ENCODE measurements at regions not wholly inside any gene's neighbourhood (a gene's known extent, or its start where the extent isn't known, plus 50 kb on each side); places are given as distances from the start of the nearest gene placed in this dataset.

GRCh38 chr4:122533841-122534240, 77.3 kb upstream of the IL2 start:
- peak overlapping the region; percentile 46 to 76 for H3K27ac Mint-ChIP-seq
- H3K9me3 ChIP-seq, result no peaks in the 10 kb centered on the region
- no peaks in the 10 kb centered on the region for H3K36me3 ChIP-seq (ENCODE audit: control insufficient read depth in 2 of 2, extremely low read depth in 1 of 2, insufficient read depth in 1 of 2, low read length in 1 of 2)
- no CpG with 5 or more reads among the region's 2 CpGs for WGBS (ENCODE audit: insufficient coverage)
- H3K4me1 ChIP-seq (ENCODE audit: control insufficient read depth in 1 of 2, extremely low read depth in 1 of 2, insufficient read depth in 2 of 2, low read length in 2 of 2), result peaks cover 0 to 5% of the 10 kb centered on the region in 2 experiments
- H3K36me3 Mint-ChIP-seq, result no peaks in the 10 kb centered on the region
- H3K4me3 ChIP-seq (ENCODE audit: control insufficient read depth in 1 of 2, extremely low read depth in 1 of 2, low read length in 1 of 2), result no peak overlapping the region
- no peak for ATAC-seq (replicated peaks in 1 of 4)
- no peaks in the 10 kb centered on the region for H3K27me3 ChIP-seq (replicated peaks in 1 of 2; ENCODE audit: control insufficient read depth in 2 of 2, extremely low read depth in 1 of 2, insufficient read depth in 2 of 2, low read length in 1 of 2)
- H3K4me1 Mint-ChIP-seq, result peaks cover 0 to 33% (median 12%) of the 10 kb centered on the region in 3 donors
- CTCF ChIA-PET, result no interaction called here
- no peak for DNase-seq
- peaks cover 0 to 6% (median 0%) of the 10 kb centered on the region in 3 donors for H3K9me3 Mint-ChIP-seq
- H3K4me3 Mint-ChIP-seq, result no peak overlapping the region
- H3K27me3 Mint-ChIP-seq, result no peaks in the 10 kb centered on the region
- H3K27ac ChIP-seq (ENCODE audit: low read length), result no peak overlapping the region
- POLR2A ChIA-PET, result no interaction called here

DNA sequence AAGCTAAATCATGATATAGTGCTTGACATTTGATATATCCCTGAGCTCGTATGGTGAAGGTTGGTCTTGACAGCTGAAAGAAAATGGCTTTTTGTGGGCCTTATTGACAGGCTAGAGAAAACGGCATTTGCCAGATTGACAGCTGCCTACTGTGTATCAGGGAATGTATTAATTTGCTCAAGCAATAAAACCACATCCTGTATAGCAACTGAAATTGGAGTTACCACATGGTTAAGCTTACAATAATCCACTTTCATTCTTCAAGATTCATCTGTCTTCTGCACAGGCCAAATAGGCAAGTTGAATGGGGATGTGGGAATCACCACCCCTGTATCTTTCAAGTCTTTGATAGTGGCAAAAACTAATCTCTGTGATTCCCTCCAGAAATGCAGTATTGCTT, 76.2 kb upstream of the IL2 start:
- H3K27me3 ChIP-seq (replicated peaks in 1 of 2; ENCODE audit: control insufficient read depth in 2 of 2, extremely low read depth in 1 of 2, insufficient read depth in 2 of 2, low read length in 1 of 2), result no peaks in the 10 kb centered on the region
- H3K36me3 ChIP-seq (ENCODE audit: control insufficient read depth in 2 of 2, extremely low read depth in 1 of 2, insufficient read depth in 1 of 2, low read length in 1 of 2), result no peaks in the 10 kb centered on the region
- no peaks in the 10 kb centered on the region for H3K27me3 Mint-ChIP-seq
- ATAC-seq (replicated peaks in 1 of 4) (peak in 2 of 4 experiments; percentile 29 to 39), DNase-seq (no peak)
- no peaks in the 10 kb centered on the region for H3K9me3 ChIP-seq
- H3K4me3 ChIP-seq (ENCODE audit: control insufficient read depth in 1 of 2, extremely low read depth in 1 of 2, low read length in 1 of 2), result no peak overlapping the region
- peaks cover 0 to 31% (median 12%) of the 10 kb centered on the region in 3 donors for H3K4me1 Mint-ChIP-seq
- no peaks in the 10 kb centered on the region for H3K36me3 Mint-ChIP-seq
- no peak overlapping the region for H3K27ac Mint-ChIP-seq
- no peak overlapping the region for H3K4me3 Mint-ChIP-seq
- peaks cover 0 to 5% of the 10 kb centered on the region in 2 experiments for H3K4me1 ChIP-seq (ENCODE audit: control insufficient read depth in 1 of 2, extremely low read depth in 1 of 2, insufficient read depth in 2 of 2, low read length in 2 of 2)
- peaks cover 0 to 6% (median 0%) of the 10 kb centered on the region in 3 donors for H3K9me3 Mint-ChIP-seq
- CTCF ChIA-PET, result no interaction called here
- no peak overlapping the region for H3K27ac ChIP-seq (ENCODE audit: low read length)
- POLR2A ChIA-PET, result interaction anchor here in 1 of 2 donors (0.6 kb wide), 1 partner anchor 11 kb away, joined by 5 read pairs; no protein-coding TSS in a partner anchor
- WGBS (ENCODE audit: insufficient coverage), result no CpG with 5 or more reads among the region's 2 CpGs

DNA sequence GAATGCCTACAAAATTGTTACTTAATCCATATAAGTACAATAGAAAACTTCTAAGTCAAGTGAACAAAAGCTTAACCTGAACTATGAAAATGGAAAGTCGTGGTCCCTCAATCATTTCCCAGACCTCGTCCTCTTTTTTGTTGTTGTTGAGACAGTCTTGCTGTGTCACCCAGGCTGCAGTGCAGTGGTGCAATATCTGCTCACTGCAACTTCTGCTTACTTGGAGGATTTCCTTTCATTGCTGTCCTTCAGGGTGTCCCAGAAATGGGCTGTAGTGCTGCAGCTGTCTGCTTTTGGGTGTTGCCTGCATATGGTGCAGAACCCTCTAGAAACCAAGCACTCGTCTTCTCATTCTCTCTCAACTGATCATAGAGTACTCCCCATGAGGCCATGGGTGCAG, 75.0 kb upstream of the IL2 start:
- Histone ChIP-seq H3K9me3 (no peaks in the 10 kb centered on the region), H3K27ac (ENCODE audit: low read length) (no peak overlapping the region), H3K36me3 (ENCODE audit: control insufficient read depth in 2 of 2, extremely low read depth in 1 of 2, insufficient read depth in 1 of 2, low read length in 1 of 2) (no peaks in the 10 kb centered on the region), H3K4me1 (ENCODE audit: control insufficient read depth in 1 of 2, extremely low read depth in 1 of 2, insufficient read depth in 2 of 2, low read length in 2 of 2) (peaks cover 0 to 5% of the 10 kb centered on the region in 2 experiments), H3K27me3 (replicated peaks in 1 of 2; ENCODE audit: control insufficient read depth in 2 of 2, extremely low read depth in 1 of 2, insufficient read depth in 2 of 2, low read length in 1 of 2) (no peaks in the 10 kb centered on the region), H3K4me3 (ENCODE audit: control insufficient read depth in 1 of 2, extremely low read depth in 1 of 2, low read length in 1 of 2) (no peak overlapping the region)
- ATAC-seq (replicated peaks in 1 of 4) (no peak), DNase-seq (no peak)
- Mint-ChIP-seq H3K4me1 (peaks cover 0 to 31% (median 12%) of the 10 kb centered on the region in 3 donors), H3K27me3 (no peaks in the 10 kb centered on the region), H3K4me3 (no peak overlapping the region), H3K9me3 (peaks cover 0 to 6% (median 0%) of the 10 kb centered on the region in 3 donors), H3K36me3 (no peaks in the 10 kb centered on the region), H3K27ac (no peak overlapping the region)
- ChIA-PET POLR2A (no interaction called here), CTCF (no interaction called here)
- WGBS (ENCODE audit: insufficient coverage), result 79% methylated on average over 2 of the region's 3 CpGs

- Histone ChIP-seq H3K4me3 (ENCODE audit: control insufficient read depth in 1 of 2, extremely low read depth in 1 of 2, low read length in 1 of 2) (no peak overlapping the region), H3K27me3 (replicated peaks in 1 of 2; ENCODE audit: control insufficient read depth in 2 of 2, extremely low read depth in 1 of 2, insufficient read depth in 2 of 2, low read length in 1 of 2) (no peaks in the 10 kb centered on the region), H3K27ac (ENCODE audit: low read length) (no peak overlapping the region), H3K36me3 (ENCODE audit: control insufficient read depth in 2 of 2, extremely low read depth in 1 of 2, insufficient read depth in 1 of 2, low read length in 1 of 2) (no peaks in the 10 kb centered on the region), H3K4me1 (ENCODE audit: control insufficient read depth in 1 of 2, extremely low read depth in 1 of 2, insufficient read depth in 2 of 2, low read length in 2 of 2) (peaks cover 0 to 5% of the 10 kb centered on the region in 2 experiments), H3K9me3 (no peaks in the 10 kb centered on the region)
- POLR2A ChIA-PET, result no interaction called here
- H3K4me3 Mint-ChIP-seq, result no peak overlapping the region
- CTCF ChIA-PET, result no interaction called here
- peaks cover 0 to 6% (median 0%) of the 10 kb centered on the region in 3 donors for H3K9me3 Mint-ChIP-seq
- no peaks in the 10 kb centered on the region for H3K27me3 Mint-ChIP-seq
- H3K36me3 Mint-ChIP-seq, result no peaks in the 10 kb centered on the region
- WGBS (ENCODE audit: insufficient coverage), result no CpG with 5 or more reads among the region's 1 CpG
- no peak overlapping the region for H3K27ac Mint-ChIP-seq
- no peak for ATAC-seq (replicated peaks in 1 of 4)
- peaks cover 0 to 31% (median 12%) of the 10 kb centered on the region in 3 donors for H3K4me1 Mint-ChIP-seq
- no peak for DNase-seq
Observed at GRCh38 chr4:122531038-122531437, 74.5 kb upstream of the IL2 start.

DNA sequence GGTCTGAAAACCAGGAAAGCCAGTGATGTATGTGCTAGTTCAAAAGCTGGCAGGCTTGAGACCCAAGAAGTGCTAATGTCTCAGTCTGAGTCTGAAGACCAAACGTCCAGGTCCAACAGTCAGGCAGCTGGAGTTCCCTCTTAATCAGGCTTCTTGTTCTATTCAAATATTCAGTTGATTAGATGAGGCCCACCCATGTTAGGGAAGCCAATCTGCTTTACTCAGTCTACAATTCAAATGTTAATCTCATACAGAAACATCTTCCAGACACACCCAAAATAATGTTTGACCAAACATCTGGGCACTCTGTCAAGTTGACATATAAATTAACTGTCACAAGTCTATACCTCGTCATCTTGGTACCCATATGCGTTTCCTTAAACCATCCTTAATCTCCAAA, 72.4 kb upstream of the IL2 start:
- H3K4me1 ChIP-seq (ENCODE audit: control insufficient read depth in 1 of 2, extremely low read depth in 1 of 2, insufficient read depth in 2 of 2, low read length in 2 of 2), result peaks cover 0 to 5% of the 10 kb centered on the region in 2 experiments
- no peak overlapping the region for H3K27ac ChIP-seq (ENCODE audit: low read length)
- WGBS (ENCODE audit: insufficient coverage), result 100% methylated on average over 1 of the region's 3 CpGs
- no peak overlapping the region for H3K4me3 Mint-ChIP-seq
- no peaks in the 10 kb centered on the region for H3K36me3 Mint-ChIP-seq
- no peaks in the 10 kb centered on the region for H3K9me3 ChIP-seq
- peaks cover 0 to 9% of the 10 kb centered on the region in 2 donors for H3K27me3 Mint-ChIP-seq
- H3K4me3 ChIP-seq (ENCODE audit: control insufficient read depth in 1 of 2, extremely low read depth in 1 of 2, low read length in 1 of 2), result no peak overlapping the region
- ATAC-seq (replicated peaks in 1 of 4) (no peak), DNase-seq (no peak)
- H3K27ac Mint-ChIP-seq, result no peak overlapping the region
- peaks cover 0 to 20% (median 7%) of the 10 kb centered on the region in 3 donors for H3K4me1 Mint-ChIP-seq
- peaks cover 4 to 11% (median 11%) of the 10 kb centered on the region in 3 donors for H3K9me3 Mint-ChIP-seq
- H3K27me3 ChIP-seq (replicated peaks in 1 of 2; ENCODE audit: control insufficient read depth in 2 of 2, extremely low read depth in 1 of 2, insufficient read depth in 2 of 2, low read length in 1 of 2), result no peaks in the 10 kb centered on the region
- H3K36me3 ChIP-seq (ENCODE audit: control insufficient read depth in 2 of 2, extremely low read depth in 1 of 2, insufficient read depth in 1 of 2, low read length in 1 of 2), result no peaks in the 10 kb centered on the region
- ChIA-PET POLR2A (no interaction called here), CTCF (no interaction called here)

DNA sequence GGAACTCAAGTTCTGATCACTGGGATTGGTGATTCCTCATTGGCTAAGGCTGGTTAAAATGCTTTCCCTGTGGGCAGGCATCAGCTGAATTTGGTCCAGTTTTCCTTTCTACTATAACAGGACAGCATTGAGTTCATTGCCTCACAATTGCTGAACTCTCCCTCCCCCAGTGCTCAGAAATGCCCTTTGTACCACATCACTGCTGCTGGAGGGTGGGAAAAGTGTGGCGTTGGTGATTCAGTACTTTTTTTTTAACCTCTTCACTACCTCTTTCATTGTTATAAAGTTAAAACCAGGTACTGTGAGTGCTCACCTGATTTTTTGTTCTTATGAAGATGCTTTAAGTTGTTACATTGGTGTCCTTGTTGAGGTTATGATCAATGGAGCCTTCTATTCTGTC, 69.3 kb upstream of the IL2 start:
- H3K27me3 ChIP-seq (replicated peaks in 1 of 2; ENCODE audit: control insufficient read depth in 2 of 2, extremely low read depth in 1 of 2, insufficient read depth in 2 of 2, low read length in 1 of 2), result no peaks in the 10 kb centered on the region
- ChIA-PET CTCF (no interaction called here), POLR2A (no interaction called here)
- Mint-ChIP-seq H3K27ac (no peak overlapping the region), H3K27me3 (peaks cover 0 to 11% of the 10 kb centered on the region in 2 donors), H3K9me3 (peaks cover 11 to 22% (median 15%) of the 10 kb centered on the region in 3 donors), H3K4me3 (no peak overlapping the region), H3K36me3 (peaks cover 3% of the 10 kb centered on the region), H3K4me1 (no peaks in the 10 kb centered on the region)
- H3K36me3 ChIP-seq (ENCODE audit: control insufficient read depth in 2 of 2, extremely low read depth in 1 of 2, insufficient read depth in 1 of 2, low read length in 1 of 2), result no peaks in the 10 kb centered on the region
- H3K9me3 ChIP-seq, result peaks cover 2% of the 10 kb centered on the region
- no peak for DNase-seq
- H3K4me3 ChIP-seq (ENCODE audit: control insufficient read depth in 1 of 2, extremely low read depth in 1 of 2, low read length in 1 of 2), result no peak overlapping the region
- ATAC-seq (replicated peaks in 1 of 4), result no peak
- WGBS (ENCODE audit: insufficient coverage), result no CpG with 5 or more reads among the region's 1 CpG
- no peak overlapping the region for H3K27ac ChIP-seq (ENCODE audit: low read length)
- H3K4me1 ChIP-seq (ENCODE audit: control insufficient read depth in 1 of 2, extremely low read depth in 1 of 2, insufficient read depth in 2 of 2, low read length in 2 of 2), result no peaks in the 10 kb centered on the region

- H3K9me3 Mint-ChIP-seq, result peaks cover 11 to 22% (median 15%) of the 10 kb centered on the region in 3 donors
- Histone ChIP-seq H3K27me3 (replicated peaks in 1 of 2; ENCODE audit: control insufficient read depth in 2 of 2, extremely low read depth in 1 of 2, insufficient read depth in 2 of 2, low read length in 1 of 2) (no peaks in the 10 kb centered on the region), H3K27ac (ENCODE audit: low read length) (no peak overlapping the region), H3K4me3 (ENCODE audit: control insufficient read depth in 1 of 2, extremely low read depth in 1 of 2, low read length in 1 of 2) (no peak overlapping the region), H3K9me3 (peaks cover 2% of the 10 kb centered on the region), H3K36me3 (ENCODE audit: control insufficient read depth in 2 of 2, extremely low read depth in 1 of 2, insufficient read depth in 1 of 2, low read length in 1 of 2) (no peaks in the 10 kb centered on the region), H3K4me1 (ENCODE audit: control insufficient read depth in 1 of 2, extremely low read depth in 1 of 2, insufficient read depth in 2 of 2, low read length in 2 of 2) (no peaks in the 10 kb centered on the region)
- ChIA-PET CTCF (no interaction called here), POLR2A (no interaction called here)
- no peak overlapping the region for H3K27ac Mint-ChIP-seq
- ATAC-seq (replicated peaks in 1 of 4) (no peak), DNase-seq (no peak)
- no peak overlapping the region for H3K4me3 Mint-ChIP-seq
- H3K36me3 Mint-ChIP-seq, result peaks cover 3% of the 10 kb centered on the region
- peaks cover 0 to 11% of the 10 kb centered on the region in 2 donors for H3K27me3 Mint-ChIP-seq
- no peaks in the 10 kb centered on the region for H3K4me1 Mint-ChIP-seq
Observed at GRCh38 chr4:122524176-122524575, 67.7 kb upstream of the IL2 start.

Measured in T-cell (primary cell).